DND-41 (cell line): ENCODE measurements at regions not wholly inside any gene's neighbourhood (a gene's known extent, or its start where the extent isn't known, plus 50 kb on each side); places are given as distances from the start of the nearest gene placed in this dataset.
A peak's percentile ranks its signal among the peaks of the same experiment; 100 is the strongest.

ENCODE experiments used
- ATAC-seq: fragments of 200-7000 bp; cut with Tn5 transposase; 3 replicates; pipeline ENCODE4 v1.9.1; 2021; ENCODE audit warnings: low read depth; ENCODE audit not compliant: insufficient read depth
- DNase-seq: peaks from one replicate; pipeline ENCODE4 v3.0.0-alpha.2; 2020
- H2AFZ ChIP-seq: 2 replicates; pipeline ENCODE4 v1.6.0; 2012; ENCODE audit warnings: low read depth, low read length
- H3K27ac ChIP-seq: 2 replicates; pipeline ENCODE4 v1.5.1; 2012; ENCODE audit warnings: low read length, inconsistent platforms
- H3K27me3 ChIP-seq: fragments of 200-600 bp; sonication (generic); 2 replicates; pipeline ENCODE4 v1.6.0; 2012; ENCODE audit warnings: low read length, mild to moderate bottlenecking, inconsistent platforms; ENCODE audit not compliant: insufficient read depth, poor library complexity
- H3K36me3 ChIP-seq: 2 replicates; pipeline ENCODE4 v1.5.1; 2012; ENCODE audit warnings: low read length, inconsistent platforms; ENCODE audit not compliant: insufficient read depth
- H3K4me1 ChIP-seq: 2 replicates; pipeline ENCODE4 v1.5.1; 2012; ENCODE audit warnings: mild to moderate bottlenecking, low read length; ENCODE audit not compliant: insufficient read depth
- H3K4me2 ChIP-seq: 2 replicates; pipeline ENCODE4 v1.6.0; 2012; ENCODE audit warnings: mild to moderate bottlenecking, moderate library complexity, low read length, inconsistent platforms; ENCODE audit not compliant: insufficient read depth
- H3K4me3 ChIP-seq, 2 experiments: fragments of 200-600 bp in 1 of 2; shearing (Covaris generic) in 1 of 2; 2 replicates each; pipeline ENCODE4 v1.5.1; 2012 to 2016; ENCODE audit warnings: inconsistent platforms in 2 of 2, low read length in 2 of 2, mild to moderate bottlenecking in 2 of 2, low read depth in 1 of 2, moderate library complexity in 1 of 2
- H3K79me2 ChIP-seq: 2 replicates; pipeline ENCODE4 v1.6.0; 2012; ENCODE audit warnings: low read length, inconsistent platforms; ENCODE audit not compliant: insufficient read depth
- H3K9ac ChIP-seq: 2 replicates; pipeline ENCODE4 v1.6.0; 2012; ENCODE audit warnings: low read depth, mild to moderate bottlenecking, inconsistent platforms, low read length, moderate library complexity
- H3K9me3 ChIP-seq: 2 replicates; pipeline ENCODE4 v1.5.1; 2012; ENCODE audit warnings: low read length, moderate library complexity, mild to moderate bottlenecking, inconsistent platforms; ENCODE audit not compliant: insufficient read depth, severe bottlenecking
- H4K20me1 ChIP-seq: 2 replicates; pipeline ENCODE4 v1.6.0; 2012; ENCODE audit warnings: low read length; ENCODE audit not compliant: insufficient read depth
- EZH2 ChIP-seq: IDR thresholded peaks from 3 replicates; pipeline ENCODE4 v1.6.1; 2012; ENCODE audit warnings: borderline replicate concordance, low read depth, mild to moderate bottlenecking, moderate library complexity, low read length, inconsistent platforms; ENCODE audit not compliant: severe bottlenecking
- TF ChIP-seq, protein P1 (sequence below): IDR thresholded peaks from 2 replicates; pipeline ENCODE4 v1.5.1; 2012; ENCODE audit warnings: borderline replicate concordance, low read length, moderate library complexity, mild to moderate bottlenecking; ENCODE audit not compliant: poor library complexity, severe bottlenecking; ENCODE audit errors: extremely low read depth

DNA sequence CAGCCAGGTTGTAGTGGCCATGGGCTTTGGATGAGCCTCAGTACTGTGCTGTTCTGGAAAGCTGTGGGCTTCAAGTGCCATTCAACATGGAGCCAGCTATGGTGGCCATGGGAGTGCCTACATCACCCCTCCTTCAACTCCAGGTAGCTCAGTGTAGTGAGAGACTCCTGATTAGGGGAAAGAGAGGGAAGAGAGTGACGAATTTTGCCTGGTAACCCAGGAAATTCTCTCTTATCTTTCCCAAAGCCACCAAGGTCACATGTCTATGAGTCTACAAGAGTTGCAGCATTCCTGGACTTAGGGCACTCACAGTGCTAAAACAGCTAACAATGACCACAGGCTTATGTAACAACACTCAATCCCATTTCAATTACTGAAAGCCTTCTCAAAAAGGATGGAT, 81.7 kb upstream of the SPTLC1 start:
- Histone ChIP-seq H3K27me3 (no peaks in the 10 kb centered on the region), H3K9me3 (no peaks in the 10 kb centered on the region), H3K4me2 (no peak overlapping the region), H3K4me1 (no peaks in the 10 kb centered on the region), H3K4me3 (no peak overlapping the region), H3K9ac (no peak overlapping the region), H2AFZ (no peak overlapping the region), H3K27ac (no peak overlapping the region), H4K20me1 (no peaks in the 10 kb centered on the region), H3K36me3 (no peaks in the 10 kb centered on the region), H3K79me2 (no peaks in the 10 kb centered on the region)
- ATAC-seq, result no peak
- DNase-seq, result no peak
- TF ChIP-seq EZH2, result no peak
- TF ChIP-seq, protein P1, sequence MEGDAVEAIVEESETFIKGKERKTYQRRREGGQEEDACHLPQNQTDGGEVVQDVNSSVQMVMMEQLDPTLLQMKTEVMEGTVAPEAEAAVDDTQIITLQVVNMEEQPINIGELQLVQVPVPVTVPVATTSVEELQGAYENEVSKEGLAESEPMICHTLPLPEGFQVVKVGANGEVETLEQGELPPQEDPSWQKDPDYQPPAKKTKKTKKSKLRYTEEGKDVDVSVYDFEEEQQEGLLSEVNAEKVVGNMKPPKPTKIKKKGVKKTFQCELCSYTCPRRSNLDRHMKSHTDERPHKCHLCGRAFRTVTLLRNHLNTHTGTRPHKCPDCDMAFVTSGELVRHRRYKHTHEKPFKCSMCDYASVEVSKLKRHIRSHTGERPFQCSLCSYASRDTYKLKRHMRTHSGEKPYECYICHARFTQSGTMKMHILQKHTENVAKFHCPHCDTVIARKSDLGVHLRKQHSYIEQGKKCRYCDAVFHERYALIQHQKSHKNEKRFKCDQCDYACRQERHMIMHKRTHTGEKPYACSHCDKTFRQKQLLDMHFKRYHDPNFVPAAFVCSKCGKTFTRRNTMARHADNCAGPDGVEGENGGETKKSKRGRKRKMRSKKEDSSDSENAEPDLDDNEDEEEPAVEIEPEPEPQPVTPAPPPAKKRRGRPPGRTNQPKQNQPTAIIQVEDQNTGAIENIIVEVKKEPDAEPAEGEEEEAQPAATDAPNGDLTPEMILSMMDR, result no peak

DNA sequence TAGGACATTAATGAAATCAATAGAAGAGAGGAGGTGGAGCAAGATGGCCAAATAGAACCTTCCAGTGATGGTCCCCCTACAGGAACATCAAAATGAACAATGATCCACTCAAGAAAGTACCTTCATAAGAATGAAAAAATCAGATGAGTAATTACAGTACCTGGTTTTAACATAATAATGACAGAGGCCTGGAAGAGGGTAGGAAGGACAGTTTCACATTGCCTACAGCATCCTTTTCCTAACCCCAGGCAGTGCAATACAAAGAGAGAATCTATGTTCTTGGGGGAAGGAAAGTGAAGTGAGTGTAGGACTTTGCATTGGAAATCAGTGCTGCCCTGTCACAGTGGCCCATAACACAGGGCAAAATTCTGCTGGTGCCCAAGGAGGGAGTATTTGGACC, 81.2 kb upstream of the SPTLC1 start:
- H3K4me2 ChIP-seq, result no peak overlapping the region
- no peak overlapping the region for H3K4me3 ChIP-seq
- no peaks in the 10 kb centered on the region for H3K36me3 ChIP-seq

DNA sequence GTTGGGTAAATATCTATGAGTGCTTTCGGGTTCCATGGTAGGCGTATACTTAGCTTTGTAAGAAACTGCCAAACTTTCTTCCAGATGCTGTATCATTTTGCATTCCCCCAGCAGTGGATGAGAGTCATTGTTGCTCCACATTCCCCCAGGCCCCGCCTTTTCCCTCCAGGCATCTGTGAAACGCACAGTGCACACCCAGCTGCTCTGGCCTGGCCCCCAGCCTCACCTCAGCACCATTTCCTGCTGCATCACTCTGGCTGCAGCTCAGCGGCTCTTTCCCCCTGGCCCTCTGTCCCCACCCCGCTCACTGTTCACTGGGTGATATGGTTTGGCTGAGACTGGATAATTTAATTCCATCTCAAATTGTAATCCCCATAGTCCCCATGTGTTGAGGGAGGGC, 76.6 kb upstream of the SPTLC1 start:
- no peak overlapping the region for H3K4me3 ChIP-seq
- H3K4me2 ChIP-seq, result no peak overlapping the region
- H3K9me3 ChIP-seq, result no peaks in the 10 kb centered on the region
- no peak overlapping the region for H3K27ac ChIP-seq
- no peak for TF ChIP-seq EZH2
- TF ChIP-seq, protein P1, result no peak
- no peaks in the 10 kb centered on the region for H3K4me1 ChIP-seq
- H4K20me1 ChIP-seq, result no peaks in the 10 kb centered on the region
- no peak overlapping the region for H3K9ac ChIP-seq
- peak; percentile 8 for DNase-seq
- no peaks in the 10 kb centered on the region for H3K79me2 ChIP-seq
- ATAC-seq, result peak; percentile 56; the same call in 1 of the 3 replicates
- no peaks in the 10 kb centered on the region for H3K36me3 ChIP-seq
- no peak overlapping the region for H2AFZ ChIP-seq
- no peaks in the 10 kb centered on the region for H3K27me3 ChIP-seq

More for the DNA sequence above, 81.2 kb upstream of the SPTLC1 start:
- TF ChIP-seq EZH2, result no peak
- TF ChIP-seq, protein P1, result no peak
- DNase-seq (no peak), ATAC-seq (no peak)
- H3K9me3 ChIP-seq, result no peaks in the 10 kb centered on the region
- no peak overlapping the region for H3K9ac ChIP-seq
- no peaks in the 10 kb centered on the region for H3K27me3 ChIP-seq
- H3K79me2 ChIP-seq, result no peaks in the 10 kb centered on the region
- H3K4me1 ChIP-seq, result no peaks in the 10 kb centered on the region
- no peaks in the 10 kb centered on the region for H4K20me1 ChIP-seq
- no peak overlapping the region for H2AFZ ChIP-seq
- H3K27ac ChIP-seq, result no peak overlapping the region

DNA sequence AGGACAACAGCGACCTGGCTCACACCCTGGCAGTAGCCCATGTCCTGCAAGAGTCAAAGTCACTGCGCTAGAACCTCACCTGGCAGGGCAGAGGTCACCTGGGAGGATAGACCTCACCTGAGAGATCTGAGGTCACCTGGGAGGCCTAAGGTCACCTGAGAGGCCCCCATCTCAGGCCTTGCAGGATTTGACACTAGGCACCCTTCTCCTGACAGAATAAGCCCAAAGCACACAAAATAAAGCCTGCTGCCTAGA, 75.2 kb upstream of the SPTLC1 start:
- no peaks in the 10 kb centered on the region for H4K20me1 ChIP-seq
- ATAC-seq (no peak), DNase-seq (no peak)
- no peaks in the 10 kb centered on the region for H3K27me3 ChIP-seq
- TF ChIP-seq, protein P1, result no peak
- H3K27ac ChIP-seq, result no peak overlapping the region
- H3K9me3 ChIP-seq, result no peaks in the 10 kb centered on the region
- no peak overlapping the region for H3K9ac ChIP-seq
- no peaks in the 10 kb centered on the region for H3K4me1 ChIP-seq
- H3K36me3 ChIP-seq, result no peaks in the 10 kb centered on the region
- H3K4me3 ChIP-seq, result no peak overlapping the region
- H2AFZ ChIP-seq, result no peak overlapping the region
- H3K4me2 ChIP-seq, result no peak overlapping the region
- no peaks in the 10 kb centered on the region for H3K79me2 ChIP-seq
